HL-60 (cell line): ENCODE measurements at regions not wholly inside any gene's neighbourhood (a gene's known extent, or its start where the extent isn't known, plus 50 kb on each side); places are given as distances from the start of the nearest gene placed in this dataset.

ENCODE experiments used
- DNase-seq, 2 experiments: peaks; one replicate each; pipeline ENCODE4 v3.0.0-alpha.2; 2010 to 2020; ENCODE audit warnings: low read depth in 1 of 2, low spot score in 1 of 2
- H3K27ac ChIP-seq: fragments of 250-450 bp; sonication (Bioruptor Pico); replicated peaks from 2 replicates; pipeline ENCODE4 v1.5.1; 2020; ENCODE audit warnings: mild to moderate bottlenecking, moderate library complexity
- H3K27me3 ChIP-seq: fragments of 250-450 bp; sonication (Bioruptor Pico); 2 replicates; pipeline ENCODE4 v1.5.1; 2021; ENCODE audit warnings: mild to moderate bottlenecking, moderate library complexity; ENCODE audit not compliant: insufficient read depth, poor library complexity, severe bottlenecking
- H3K4me3 ChIP-seq: replicated peaks from 2 replicates; pipeline ENCODE4 v1.5.1; 2011; ENCODE audit warnings: mild to moderate bottlenecking, control low read depth, low read length; ENCODE audit not compliant: insufficient read depth
- GABPA ChIP-seq: IDR thresholded peaks from 2 replicates; pipeline ENCODE4 v1.6.1; 2012; ENCODE audit warnings: low read depth
- POLR2AphosphoS5 ChIP-seq: IDR thresholded peaks from 2 replicates; pipeline ENCODE4 v1.6.1; 2012; ENCODE audit warnings: low read depth
- SPI1 ChIP-seq: IDR thresholded peaks from 2 replicates; pipeline ENCODE4 v1.6.1; 2012; ENCODE audit warnings: low read depth, mild to moderate bottlenecking, borderline replicate concordance
- TF ChIP-seq, protein P1 (sequence below): IDR thresholded peaks from 2 replicates; pipeline ENCODE4 v1.6.1; 2012; ENCODE audit warnings: low read depth; ENCODE audit not compliant: insufficient replicate concordance
- TF ChIP-seq, protein P2 (sequence below): IDR thresholded peaks from one replicate; pipeline ENCODE4 v1.5.1; 2011; ENCODE audit warnings: low read length, control low read depth, inconsistent platforms; ENCODE audit not compliant: insufficient read depth

DNA sequence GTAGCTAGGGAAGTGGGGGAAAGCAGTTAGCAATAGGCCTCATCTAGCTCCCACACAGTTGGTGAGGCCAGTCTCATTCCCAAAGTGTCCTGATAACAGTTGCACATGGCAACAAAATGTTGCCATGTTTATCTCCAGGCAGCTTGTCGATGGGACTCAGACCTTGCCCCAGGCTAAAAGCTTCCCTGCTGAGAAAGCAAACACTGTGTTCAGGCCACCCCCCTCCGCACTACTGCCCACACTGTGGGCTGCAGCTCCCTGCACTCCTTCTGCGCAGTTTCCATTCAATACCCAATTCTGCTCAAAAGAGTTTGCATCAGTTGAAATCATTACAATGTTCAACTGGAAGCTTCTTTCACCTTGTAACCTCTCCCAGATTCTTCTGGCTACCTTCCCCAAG lies 287.8 kb upstream of the GK2 start:
- Histone ChIP-seq H3K27ac (no peak overlapping the region), H3K27me3 (no peaks in the 10 kb centered on the region), H3K4me3 (no peak overlapping the region)
- no peak for DNase-seq
- TF ChIP-seq POLR2AphosphoS5 (no peak), SPI1 (no peak), GABPA (no peak)
- TF ChIP-seq, protein P1, sequence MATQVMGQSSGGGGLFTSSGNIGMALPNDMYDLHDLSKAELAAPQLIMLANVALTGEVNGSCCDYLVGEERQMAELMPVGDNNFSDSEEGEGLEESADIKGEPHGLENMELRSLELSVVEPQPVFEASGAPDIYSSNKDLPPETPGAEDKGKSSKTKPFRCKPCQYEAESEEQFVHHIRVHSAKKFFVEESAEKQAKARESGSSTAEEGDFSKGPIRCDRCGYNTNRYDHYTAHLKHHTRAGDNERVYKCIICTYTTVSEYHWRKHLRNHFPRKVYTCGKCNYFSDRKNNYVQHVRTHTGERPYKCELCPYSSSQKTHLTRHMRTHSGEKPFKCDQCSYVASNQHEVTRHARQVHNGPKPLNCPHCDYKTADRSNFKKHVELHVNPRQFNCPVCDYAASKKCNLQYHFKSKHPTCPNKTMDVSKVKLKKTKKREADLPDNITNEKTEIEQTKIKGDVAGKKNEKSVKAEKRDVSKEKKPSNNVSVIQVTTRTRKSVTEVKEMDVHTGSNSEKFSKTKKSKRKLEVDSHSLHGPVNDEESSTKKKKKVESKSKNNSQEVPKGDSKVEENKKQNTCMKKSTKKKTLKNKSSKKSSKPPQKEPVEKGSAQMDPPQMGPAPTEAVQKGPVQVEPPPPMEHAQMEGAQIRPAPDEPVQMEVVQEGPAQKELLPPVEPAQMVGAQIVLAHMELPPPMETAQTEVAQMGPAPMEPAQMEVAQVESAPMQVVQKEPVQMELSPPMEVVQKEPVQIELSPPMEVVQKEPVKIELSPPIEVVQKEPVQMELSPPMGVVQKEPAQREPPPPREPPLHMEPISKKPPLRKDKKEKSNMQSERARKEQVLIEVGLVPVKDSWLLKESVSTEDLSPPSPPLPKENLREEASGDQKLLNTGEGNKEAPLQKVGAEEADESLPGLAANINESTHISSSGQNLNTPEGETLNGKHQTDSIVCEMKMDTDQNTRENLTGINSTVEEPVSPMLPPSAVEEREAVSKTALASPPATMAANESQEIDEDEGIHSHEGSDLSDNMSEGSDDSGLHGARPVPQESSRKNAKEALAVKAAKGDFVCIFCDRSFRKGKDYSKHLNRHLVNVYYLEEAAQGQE, result no peak

DNA sequence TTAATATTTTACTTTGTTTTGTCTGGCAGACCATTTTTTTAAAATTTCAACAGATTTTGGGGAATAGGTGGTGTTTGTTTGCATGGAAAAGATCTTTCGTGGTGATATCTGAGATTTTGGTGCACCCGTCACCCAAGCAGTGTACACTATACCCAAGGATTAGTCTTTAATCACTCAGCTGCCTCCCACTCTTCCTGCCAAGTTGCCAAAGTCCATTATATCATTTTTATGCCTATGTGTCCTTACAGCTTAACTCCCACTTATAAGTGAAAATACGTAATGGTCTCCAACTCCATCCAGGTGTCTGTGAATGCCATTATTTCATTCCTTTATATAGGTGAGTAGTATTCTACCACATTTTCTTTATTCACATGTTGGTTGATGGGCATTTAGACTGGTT lies 281.7 kb upstream of the GK2 start:
- H3K27ac ChIP-seq, result no peak overlapping the region
- H3K27me3 ChIP-seq, result no peaks in the 10 kb centered on the region
- H3K4me3 ChIP-seq, result no peak overlapping the region
- TF ChIP-seq POLR2AphosphoS5 (no peak), SPI1 (no peak), GABPA (no peak)
- TF ChIP-seq, protein P1, result no peak
- TF ChIP-seq, protein P2, sequence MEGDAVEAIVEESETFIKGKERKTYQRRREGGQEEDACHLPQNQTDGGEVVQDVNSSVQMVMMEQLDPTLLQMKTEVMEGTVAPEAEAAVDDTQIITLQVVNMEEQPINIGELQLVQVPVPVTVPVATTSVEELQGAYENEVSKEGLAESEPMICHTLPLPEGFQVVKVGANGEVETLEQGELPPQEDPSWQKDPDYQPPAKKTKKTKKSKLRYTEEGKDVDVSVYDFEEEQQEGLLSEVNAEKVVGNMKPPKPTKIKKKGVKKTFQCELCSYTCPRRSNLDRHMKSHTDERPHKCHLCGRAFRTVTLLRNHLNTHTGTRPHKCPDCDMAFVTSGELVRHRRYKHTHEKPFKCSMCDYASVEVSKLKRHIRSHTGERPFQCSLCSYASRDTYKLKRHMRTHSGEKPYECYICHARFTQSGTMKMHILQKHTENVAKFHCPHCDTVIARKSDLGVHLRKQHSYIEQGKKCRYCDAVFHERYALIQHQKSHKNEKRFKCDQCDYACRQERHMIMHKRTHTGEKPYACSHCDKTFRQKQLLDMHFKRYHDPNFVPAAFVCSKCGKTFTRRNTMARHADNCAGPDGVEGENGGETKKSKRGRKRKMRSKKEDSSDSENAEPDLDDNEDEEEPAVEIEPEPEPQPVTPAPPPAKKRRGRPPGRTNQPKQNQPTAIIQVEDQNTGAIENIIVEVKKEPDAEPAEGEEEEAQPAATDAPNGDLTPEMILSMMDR, result no peak
- DNase-seq, result no peak

DNA sequence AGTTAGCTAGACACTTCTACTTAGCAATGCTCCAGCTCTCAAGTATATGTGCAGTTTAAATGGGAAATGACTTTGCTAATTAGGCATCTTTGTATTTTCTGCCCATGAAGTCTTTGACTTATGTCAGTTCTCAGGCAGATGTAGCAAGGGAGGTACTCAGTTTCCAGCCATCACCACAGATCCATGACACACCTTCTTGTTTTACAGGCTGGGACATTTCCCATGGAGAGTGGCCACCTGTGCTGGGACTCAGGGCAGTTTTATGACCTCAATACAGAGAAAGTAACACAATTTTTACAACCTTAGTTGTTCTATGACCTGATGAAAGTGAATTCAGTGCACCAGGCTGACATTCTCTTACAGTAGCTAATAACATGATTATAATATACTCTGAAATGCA lies 280.7 kb upstream of the GK2 start:
- TF ChIP-seq, protein P1, result no peak
- TF ChIP-seq GABPA (no peak), SPI1 (no peak), POLR2AphosphoS5 (no peak)
- TF ChIP-seq, protein P2, result no peak
- H3K4me3 ChIP-seq, result no peak overlapping the region
- DNase-seq, result no peak
- no peaks in the 10 kb centered on the region for H3K27me3 ChIP-seq
- no peak overlapping the region for H3K27ac ChIP-seq
